ENCODE measurements at regions not wholly inside any gene's neighbourhood (a gene's known extent, or its start where the extent isn't known, plus 50 kb on each side); places are given as distances from the start of the nearest gene placed in this dataset.

DNA sequence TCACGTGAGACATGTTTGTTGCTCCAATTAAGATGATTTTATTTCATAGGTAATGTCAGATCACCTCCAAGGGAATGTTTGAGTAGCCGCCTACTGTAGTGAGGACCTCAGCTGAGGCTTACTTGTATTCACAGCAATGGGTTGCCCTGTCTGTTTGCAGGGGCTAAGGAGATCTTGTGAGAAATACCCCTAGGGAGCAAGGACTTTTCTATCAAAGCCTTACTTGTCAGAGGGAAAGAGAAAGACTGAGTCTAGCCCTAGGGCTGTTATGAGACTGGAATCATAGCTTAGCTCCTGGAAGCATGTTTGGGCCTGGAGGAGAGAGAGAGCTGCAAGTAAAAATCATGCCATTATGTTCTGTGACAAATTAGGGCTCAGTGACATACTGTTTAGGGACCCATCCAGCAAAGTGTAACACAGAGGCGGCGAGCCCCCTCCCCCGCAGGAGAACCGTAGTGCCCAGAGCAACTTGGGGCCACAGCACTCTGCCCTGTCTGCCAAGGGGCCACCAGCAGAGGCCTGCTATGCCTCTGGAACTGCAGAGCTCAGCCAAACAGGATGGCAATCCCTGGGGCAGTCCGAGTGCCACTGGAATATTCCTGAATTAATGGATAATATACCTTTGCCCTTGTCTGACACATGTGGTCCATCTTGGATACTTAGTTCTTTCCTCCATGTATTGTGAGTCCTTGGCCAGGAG lies 178.8 kb downstream of the DACT1 start:
- intact Hi-C loops (cut with micrococcal nuclease; ENCODE audit: unreplicated experiment): no loop called here
- no TSS peak for BruUV-seq (replicated peaks)

DNA sequence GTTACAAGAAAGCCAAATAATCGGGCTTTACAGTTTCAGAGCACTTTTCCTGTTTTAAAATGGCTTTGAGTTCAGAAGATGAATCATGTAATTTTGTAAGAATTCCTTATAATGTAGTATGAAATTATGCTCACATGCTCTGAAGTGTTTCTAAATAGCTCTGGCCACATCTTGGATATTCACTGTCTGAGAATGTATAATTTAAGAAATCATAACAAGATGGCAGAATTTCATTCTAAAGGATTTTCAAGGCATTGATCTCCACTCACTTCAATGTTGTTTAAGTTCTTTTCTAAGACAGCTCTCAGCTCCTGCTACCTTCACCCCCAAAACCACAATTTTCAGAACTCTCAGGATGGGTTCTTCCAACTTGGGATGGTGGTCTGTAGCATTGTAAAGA lies 180.1 kb downstream of the DACT1 start:
- Histone ChIP-seq H4K20me1 (ENCODE audit: insufficient read depth, low read length) (no peaks in the 10 kb centered on the region), H3K27me3 (ENCODE audit: control insufficient read depth in 1 of 2, insufficient read depth in 2 of 2, low read length in 2 of 2) (no peaks in the 10 kb centered on the region), H3K4me3 (replicated peaks in 1 of 3; ENCODE audit: insufficient read depth in 1 of 3, low read depth in 2 of 3, low read length in 3 of 3) (no peak overlapping the region), H3K4me2 (ENCODE audit: low read depth, low read length) (no peak overlapping the region), H3K27ac (ENCODE audit: extremely low read length, insufficient read depth, low read length) (no peak overlapping the region), H3K9me3 (ENCODE audit: low read length) (no peaks in the 10 kb centered on the region), H3K4me1 (ENCODE audit: insufficient read depth, low read length) (peaks cover 7% of the 10 kb centered on the region; the same call in 1 of the 2 replicates), H3K9ac (ENCODE audit: insufficient read depth, low read depth, low read length) (no peak overlapping the region), H3K36me3 (replicated peaks in 1 of 2; ENCODE audit: control insufficient read depth in 1 of 2, insufficient read depth in 2 of 2, low read length in 2 of 2) (no peaks in the 10 kb centered on the region), H2AFZ (ENCODE audit: low read length) (no peak overlapping the region), H3K79me2 (ENCODE audit: insufficient read depth, low read length) (no peaks in the 10 kb centered on the region)
- intact Hi-C loops (cut with micrococcal nuclease; ENCODE audit: unreplicated experiment): no loop called here
- BruUV-seq (replicated peaks): no TSS peak
- POLR2A ChIA-PET: no interaction called here
- DNase-seq (ENCODE audit: low spot score) (no peak), FAIRE-seq (no peak), ATAC-seq (no peak)
- WGBS (ENCODE audit: low lambda C conversion rate): 0% methylated on average over 1 of the region's 1 CpG
- CTCF ChIA-PET (ENCODE audit: low intra/inter-chr PET ratio, low total read pairs): no interaction called here
- in situ Hi-C loops (cut with HindIII; ENCODE audit: extremely low pct_ligation_motif_present, low pct_unique_long_range_greater_than_20kb): no loop called here
- no peak for TF ChIP-seq ZNF282 (IDR thresholded peaks at IDR 0.05; ENCODE audit: partially characterized antibody)
- TF ChIP-seq, protein P1, sequence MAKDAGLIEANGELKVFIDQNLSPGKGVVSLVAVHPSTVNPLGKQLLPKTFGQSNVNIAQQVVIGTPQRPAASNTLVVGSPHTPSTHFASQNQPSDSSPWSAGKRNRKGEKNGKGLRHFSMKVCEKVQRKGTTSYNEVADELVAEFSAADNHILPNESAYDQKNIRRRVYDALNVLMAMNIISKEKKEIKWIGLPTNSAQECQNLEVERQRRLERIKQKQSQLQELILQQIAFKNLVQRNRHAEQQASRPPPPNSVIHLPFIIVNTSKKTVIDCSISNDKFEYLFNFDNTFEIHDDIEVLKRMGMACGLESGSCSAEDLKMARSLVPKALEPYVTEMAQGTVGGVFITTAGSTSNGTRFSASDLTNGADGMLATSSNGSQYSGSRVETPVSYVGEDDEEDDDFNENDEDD (CRISPR knock-in tag; IDR thresholded peaks at IDR 0.05; ENCODE audit: borderline replicate concordance): no peak
- TF ChIP-seq KLF6 (CRISPR knock-in tag; IDR thresholded peaks at IDR 0.05): no peak
- TF ChIP-seq SIN3A (IDR thresholded peaks at IDR 0.05; ENCODE audit: borderline replicate concordance, low read depth, low read length): no peak
- TF ChIP-seq PAF1 (CRISPR knock-in tag; IDR thresholded peaks at IDR 0.05): no peak
- no peak for TF ChIP-seq HCFC1 (IDR thresholded peaks at IDR 0.05; ENCODE audit: low read depth, low read length)
- no peak for TF ChIP-seq ZNF556 (CRISPR knock-in tag; IDR thresholded peaks at IDR 0.05; ENCODE audit: borderline replicate concordance)
- no peak for TF ChIP-seq PAWR (CRISPR knock-in tag; IDR thresholded peaks at IDR 0.05; ENCODE audit: borderline replicate concordance)
- no peak for TF ChIP-seq KDM4B (CRISPR knock-in tag; IDR thresholded peaks at IDR 0.05)
- TF ChIP-seq, protein P2, sequence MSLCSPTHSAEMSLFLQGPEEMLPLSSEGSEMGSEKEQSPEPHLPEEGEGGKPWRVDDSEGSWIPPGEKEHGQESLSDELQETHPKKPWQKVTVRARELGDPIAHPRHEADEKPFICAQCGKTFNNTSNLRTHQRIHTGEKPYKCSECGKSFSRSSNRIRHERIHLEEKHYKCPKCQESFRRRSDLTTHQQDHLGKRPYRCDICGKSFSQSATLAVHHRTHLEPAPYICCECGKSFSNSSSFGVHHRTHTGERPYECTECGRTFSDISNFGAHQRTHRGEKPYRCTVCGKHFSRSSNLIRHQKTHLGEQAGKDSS (CRISPR knock-in tag; IDR thresholded peaks at IDR 0.05; ENCODE audit: borderline replicate concordance, low read depth): no peak
- no peak for TF ChIP-seq MBNL3 (CRISPR knock-in tag; conservative IDR thresholded peaks at IDR 0.05)
- TF ChIP-seq, protein P3, sequence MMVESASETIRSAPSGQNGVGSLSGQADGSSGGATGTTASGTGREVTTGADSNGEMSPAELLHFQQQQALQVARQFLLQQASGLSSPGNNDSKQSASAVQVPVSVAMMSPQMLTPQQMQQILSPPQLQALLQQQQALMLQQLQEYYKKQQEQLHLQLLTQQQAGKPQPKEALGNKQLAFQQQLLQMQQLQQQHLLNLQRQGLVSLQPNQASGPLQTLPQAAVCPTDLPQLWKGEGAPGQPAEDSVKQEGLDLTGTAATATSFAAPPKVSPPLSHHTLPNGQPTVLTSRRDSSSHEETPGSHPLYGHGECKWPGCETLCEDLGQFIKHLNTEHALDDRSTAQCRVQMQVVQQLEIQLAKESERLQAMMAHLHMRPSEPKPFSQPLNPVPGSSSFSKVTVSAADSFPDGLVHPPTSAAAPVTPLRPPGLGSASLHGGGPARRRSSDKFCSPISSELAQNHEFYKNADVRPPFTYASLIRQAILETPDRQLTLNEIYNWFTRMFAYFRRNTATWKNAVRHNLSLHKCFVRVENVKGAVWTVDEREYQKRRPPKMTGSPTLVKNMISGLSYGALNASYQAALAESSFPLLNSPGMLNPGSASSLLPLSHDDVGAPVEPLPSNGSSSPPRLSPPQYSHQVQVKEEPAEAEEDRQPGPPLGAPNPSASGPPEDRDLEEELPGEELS (CRISPR knock-in tag; IDR thresholded peaks at IDR 0.05): no peak
- TF ChIP-seq MAFG (CRISPR knock-in tag; IDR thresholded peaks at IDR 0.05): no peak
- no peak for TF ChIP-seq MYC (CRISPR knock-in tag; IDR thresholded peaks at IDR 0.05; ENCODE audit: borderline replicate concordance)
- no peak for TF ChIP-seq ZNF547 (CRISPR knock-in tag; IDR thresholded peaks at IDR 0.05)

More for the DNA sequence above, 178.8 kb downstream of the DACT1 start:
- POLR2A ChIA-PET: no interaction called here
- no peaks in the 10 kb centered on the region for H3K27me3 ChIP-seq (ENCODE audit: control insufficient read depth in 1 of 2, insufficient read depth in 2 of 2, low read length in 2 of 2)
- CTCF ChIA-PET (ENCODE audit: low intra/inter-chr PET ratio, low total read pairs): no interaction called here
- TF ChIP-seq KAT2B (IDR thresholded peaks at IDR 0.05; ENCODE audit: borderline replicate concordance, low read depth, low read length): no peak
- TF ChIP-seq ZNF3 (CRISPR knock-in tag; IDR thresholded peaks at IDR 0.05): no peak
- no peak for TF ChIP-seq ZNF124 (CRISPR knock-in tag; IDR thresholded peaks at IDR 0.05)
- no peaks in the 10 kb centered on the region for H3K79me2 ChIP-seq (ENCODE audit: insufficient read depth, low read length)
- ATAC-seq (no peak), FAIRE-seq (no peak), DNase-seq (ENCODE audit: low spot score) (no peak)
- H3K36me3 ChIP-seq (replicated peaks in 1 of 2; ENCODE audit: control insufficient read depth in 1 of 2, insufficient read depth in 2 of 2, low read length in 2 of 2): no peaks in the 10 kb centered on the region
- no peak overlapping the region for H3K9ac ChIP-seq (ENCODE audit: insufficient read depth, low read depth, low read length)
- WGBS (ENCODE audit: low lambda C conversion rate): 47% methylated on average over 2 of the region's 7 CpGs
- no peaks in the 10 kb centered on the region for H3K9me3 ChIP-seq (ENCODE audit: low read length)
- H3K4me1 ChIP-seq (ENCODE audit: insufficient read depth, low read length): peaks cover 7% of the 10 kb centered on the region; the same call in 1 of the 2 replicates
- H3K27ac ChIP-seq (ENCODE audit: extremely low read length, insufficient read depth, low read length): no peak overlapping the region
- in situ Hi-C loops (cut with HindIII; ENCODE audit: extremely low pct_ligation_motif_present, low pct_unique_long_range_greater_than_20kb): no loop called here
- no peak overlapping the region for H3K4me3 ChIP-seq (replicated peaks in 1 of 3; ENCODE audit: insufficient read depth in 1 of 3, low read depth in 2 of 3, low read length in 3 of 3)
- H3K4me2 ChIP-seq (ENCODE audit: low read depth, low read length): no peak overlapping the region
- H2AFZ ChIP-seq (ENCODE audit: low read length): no peak overlapping the region
- no peaks in the 10 kb centered on the region for H4K20me1 ChIP-seq (ENCODE audit: insufficient read depth, low read length)

Data from HepG2 (cell line).